ENCODE measurements at regions not wholly inside any gene's neighbourhood (a gene's known extent, or its start where the extent isn't known, plus 50 kb on each side); places are given as distances from the start of the nearest gene placed in this dataset.
"Not testable (repeated sequence)": the region's sequence is repeated elsewhere in the genome, so short reads cannot be mapped to it uniquely, and the experiment has no call there.

- H4K91ac ChIP-seq (replicated peaks; ENCODE audit: insufficient read length, low read length); H4K20me1 ChIP-seq (replicated peaks in 1 of 2; ENCODE audit: control insufficient read depth in 1 of 2, insufficient read depth in 2 of 2, low read length in 2 of 2); H3K4me2 ChIP-seq (ENCODE audit: insufficient read depth in 1 of 2, low read depth in 2 of 2, low read length in 2 of 2); H2AFZ ChIP-seq (ENCODE audit: low read length); H3K14ac ChIP-seq (ENCODE audit: insufficient read length); H2BK12ac ChIP-seq (ENCODE audit: low read depth, low read length); CTCF ChIA-PET (ENCODE audit: partially characterized antibody); H2BK5ac ChIP-seq (ENCODE audit: low read depth, low read length); H3K56ac ChIP-seq (replicated peaks; ENCODE audit: insufficient read length, low read depth, low read length); H4K5ac ChIP-seq (ENCODE audit: insufficient read length, low read depth, low read length); H2AK5ac ChIP-seq (ENCODE audit: low read depth, low read length); H4K8ac ChIP-seq (ENCODE audit: extremely low read depth, insufficient read depth, low read length); H3K79me1 ChIP-seq (ENCODE audit: low read depth, low read length); H3K27me3 ChIP-seq (replicated peaks in 1 of 4; ENCODE audit: control insufficient read depth in 3 of 4, extremely low read depth in 1 of 4, insufficient read depth in 3 of 4, low read length in 3 of 4); H2BK120ac ChIP-seq (replicated peaks; ENCODE audit: low read depth, low read length); H3K23me2 ChIP-seq (ENCODE audit: low read depth, low read length); H3K23ac ChIP-seq (ENCODE audit: insufficient read length); H2BK15ac ChIP-seq (ENCODE audit: low read length); H3K4ac ChIP-seq (replicated peaks; ENCODE audit: insufficient read length, low read depth, low read length); H3K36me3 ChIP-seq (ENCODE audit: control insufficient read depth in 2 of 4, insufficient read depth in 4 of 4, low read length in 3 of 4); H3K9ac ChIP-seq (replicated peaks in 1 of 4; ENCODE audit: extremely low read depth in 1 of 4, low read depth in 3 of 4, low read length in 3 of 4); FAIRE-seq; H3K27ac ChIP-seq (ENCODE audit: low read depth, low read length); H3K4me3 ChIP-seq (ENCODE audit: extremely low read depth in 1 of 4, insufficient read depth in 2 of 4, low read depth in 3 of 4, low read length in 4 of 4); DNase-seq (ENCODE audit: low read depth in 1 of 2, low spot score in 2 of 2); H3K79me2 ChIP-seq (ENCODE audit: control insufficient read depth in 1 of 2, insufficient read depth in 2 of 2, low read length in 2 of 2); H3K4me1 ChIP-seq (replicated peaks in 1 of 4; ENCODE audit: control insufficient read depth in 3 of 4, insufficient read depth in 4 of 4, low read length in 3 of 4); H3K9me3 ChIP-seq (ENCODE audit: insufficient read depth in 2 of 2, low read depth in 1 of 2, low read length in 1 of 2); POLR2A ChIA-PET (ENCODE audit: partially characterized antibody); H3K18ac ChIP-seq (ENCODE audit: extremely low read depth, low read length); H2BK20ac ChIP-seq (ENCODE audit: low read length): not testable (repeated sequence)
- 86% methylated on average over 3 of the region's 3 CpGs; no CpG with 5 or more reads in 1 of the 2 experiments for WGBS, 2 experiments (ENCODE audit: extremely low coverage in 1 of 2, insufficient coverage in 1 of 2, insufficient read length in 1 of 2, insufficient replicate concordance in 2 of 2, low coverage in 1 of 2, low lambda C conversion rate in 2 of 2, missing lambda C conversion rate in 1 of 2)
These were observed 175.6 kb upstream of the LRRC61 start for GRCh38 chr7:150147524-150147923.

- H2BK15ac ChIP-seq (ENCODE audit: low read length); H4K20me1 ChIP-seq (replicated peaks in 1 of 2; ENCODE audit: control insufficient read depth in 1 of 2, insufficient read depth in 2 of 2, low read length in 2 of 2); H2AFZ ChIP-seq (ENCODE audit: low read length); H2AK5ac ChIP-seq (ENCODE audit: low read depth, low read length); H4K91ac ChIP-seq (replicated peaks; ENCODE audit: insufficient read length, low read length); POLR2A ChIA-PET (ENCODE audit: partially characterized antibody); H3K9me3 ChIP-seq (ENCODE audit: insufficient read depth in 2 of 2, low read depth in 1 of 2, low read length in 1 of 2); H3K4me3 ChIP-seq (ENCODE audit: extremely low read depth in 1 of 4, insufficient read depth in 2 of 4, low read depth in 3 of 4, low read length in 4 of 4); H3K18ac ChIP-seq (ENCODE audit: extremely low read depth, low read length); H3K79me1 ChIP-seq (ENCODE audit: low read depth, low read length); H3K4me2 ChIP-seq (ENCODE audit: insufficient read depth in 1 of 2, low read depth in 2 of 2, low read length in 2 of 2); H3K56ac ChIP-seq (replicated peaks; ENCODE audit: insufficient read length, low read depth, low read length); H4K8ac ChIP-seq (ENCODE audit: extremely low read depth, insufficient read depth, low read length); H2BK120ac ChIP-seq (replicated peaks; ENCODE audit: low read depth, low read length); H3K27me3 ChIP-seq (replicated peaks in 1 of 4; ENCODE audit: control insufficient read depth in 3 of 4, extremely low read depth in 1 of 4, insufficient read depth in 3 of 4, low read length in 3 of 4); H3K36me3 ChIP-seq (ENCODE audit: control insufficient read depth in 2 of 4, insufficient read depth in 4 of 4, low read length in 3 of 4); H3K27ac ChIP-seq (ENCODE audit: low read depth, low read length); H2BK5ac ChIP-seq (ENCODE audit: low read depth, low read length); H3K23me2 ChIP-seq (ENCODE audit: low read depth, low read length); CTCF ChIA-PET (ENCODE audit: partially characterized antibody); H2BK20ac ChIP-seq (ENCODE audit: low read length); H3K4ac ChIP-seq (replicated peaks; ENCODE audit: insufficient read length, low read depth, low read length); H2BK12ac ChIP-seq (ENCODE audit: low read depth, low read length); H3K9ac ChIP-seq (replicated peaks in 1 of 4; ENCODE audit: extremely low read depth in 1 of 4, low read depth in 3 of 4, low read length in 3 of 4); H4K5ac ChIP-seq (ENCODE audit: insufficient read length, low read depth, low read length); H3K23ac ChIP-seq (ENCODE audit: insufficient read length); H3K14ac ChIP-seq (ENCODE audit: insufficient read length); H3K79me2 ChIP-seq (ENCODE audit: control insufficient read depth in 1 of 2, insufficient read depth in 2 of 2, low read length in 2 of 2); H3K4me1 ChIP-seq (replicated peaks in 1 of 4; ENCODE audit: control insufficient read depth in 3 of 4, insufficient read depth in 4 of 4, low read length in 3 of 4); DNase-seq (ENCODE audit: low read depth in 1 of 2, low spot score in 2 of 2): not testable (repeated sequence)
- FAIRE-seq, result peak; percentile 62
- WGBS, 2 experiments (ENCODE audit: extremely low coverage in 1 of 2, insufficient coverage in 1 of 2, insufficient read length in 1 of 2, insufficient replicate concordance in 2 of 2, low coverage in 1 of 2, low lambda C conversion rate in 2 of 2, missing lambda C conversion rate in 1 of 2), result 96% methylated on average over 3 of the region's 4 CpGs; no CpG with 5 or more reads in 1 of the 2 experiments
These were observed 167.1 kb upstream of the LRRC61 start for GRCh38 chr7:150156015-150156414.
